Tibial nerve (tissue), 4 donors: ENCODE measurements at regions not wholly inside any gene's neighbourhood (a gene's known extent, or its start where the extent isn't known, plus 50 kb on each side); places are given as distances from the start of the nearest gene placed in this dataset.

Source experiments
- DNase-seq, 2 donors: peaks; one replicate each; pipeline ENCODE4 v3.0.0-alpha.2; 2019; ENCODE audit warnings: low spot score in 2 of 2
- H3K27ac ChIP-seq, 4 donors: fragments of 200-600 bp; sonication (generic) in 3 of 4; one replicate each; pipeline ENCODE4 v1.5.1; 2017 to 2019; ENCODE audit warnings: mild to moderate bottlenecking in 1 of 4
- H3K27me3 ChIP-seq, 2 donors: fragments of 200-600 bp; sonication (generic) in 1 of 2; one replicate each; pipeline versions ENCODE4 v1.5.1 to v1.6.0; 2017 to 2019
- H3K36me3 ChIP-seq, 3 donors: fragments of 200-600 bp; sonication (generic); one replicate each; pipeline ENCODE4 v1.5.1; 2018 to 2019
- H3K4me1 ChIP-seq, 4 donors: fragments of 200-600 bp; sonication (generic) in 3 of 4; one replicate each; pipeline ENCODE4 v1.5.1; 2017 to 2019
- H3K4me3 ChIP-seq, 4 donors: fragments of 200-600 bp; sonication (generic) in 3 of 4; one replicate each; pipeline ENCODE4 v1.5.1; 2017 to 2019; ENCODE audit warnings: mild to moderate bottlenecking in 1 of 4, moderate library complexity in 1 of 4
- H3K9me3 ChIP-seq, 4 donors: fragments of 200-600 bp; sonication (generic) in 3 of 4; one replicate each; pipeline ENCODE4 v1.5.1; 2017 to 2019
- CTCF ChIP-seq, 5 experiments: fragments of 200-600 bp in 3 of 5; fragments of 450-650 bp in 2 of 5; sonication (generic) in 3 of 5; IDR thresholded peaks; one replicate each; pipeline ENCODE4 v1.5.1; 2016 to 2019; ENCODE audit warnings: antibody characterized with exemption in 5 of 5, mild to moderate bottlenecking in 3 of 5, moderate library complexity in 2 of 5
- EP300 ChIP-seq, 2 donors: sonication (generic); formaldehyde crosslinking; IDR thresholded peaks; one replicate each; pipeline ENCODE4 v1.6.1; 2017; ENCODE audit warnings: antibody characterized with exemption in 2 of 2, mild to moderate bottlenecking in 1 of 2
- POLR2A ChIP-seq, 2 donors: fragments of 450-650 bp; IDR thresholded peaks; one replicate each; pipeline ENCODE4 v1.6.1; 2017; ENCODE audit warnings: antibody characterized with exemption in 2 of 2, mild to moderate bottlenecking in 2 of 2, moderate library complexity in 2 of 2
- WGBS, 2 donors: methylation state at CpG; one replicate each; pipeline ENCODE4 v1.1.5; 2018; 5-methylcytosine and 5-hydroxymethylcytosine counted together

GRCh38 chr5:106311230-106311915, 1359.4 kb downstream of the EFNA5 start:
- Histone ChIP-seq H3K27ac (no peak overlapping the region), H3K9me3 (no peaks in the 10 kb centered on the region), H3K27me3 (no peaks in the 10 kb centered on the region), H3K4me1 (peaks cover 0 to 3% (median 0%) of the 10 kb centered on the region in 4 donors), H3K4me3 (no peak overlapping the region), H3K36me3 (no peaks in the 10 kb centered on the region)
- TF ChIP-seq CTCF (IDR thresholded peaks at IDR 0.05) = no peak
- TF ChIP-seq POLR2A (IDR thresholded peaks at IDR 0.05) = no peak
- TF ChIP-seq EP300 (IDR thresholded peaks at IDR 0.05) = no peak
- DNase-seq = peak in 1 of 2 donors; percentile 6
- 30 to 33% methylated on average over 2 of the region's 2 CpGs for WGBS, 2 donors

GRCh38 chr5:106307265-106307664, 1363.5 kb downstream of the EFNA5 start:
- no peaks in the 10 kb centered on the region for H3K36me3 ChIP-seq
- H3K4me1 ChIP-seq = peaks cover 0 to 3% (median 0%) of the 10 kb centered on the region in 4 donors
- no peak for DNase-seq
- 56 to 62% methylated on average over 5 of the region's 5 CpGs for WGBS, 2 donors
- H3K27me3 ChIP-seq = no peaks in the 10 kb centered on the region
- no peak overlapping the region for H3K27ac ChIP-seq
- no peak for TF ChIP-seq CTCF (IDR thresholded peaks at IDR 0.05)
- no peak overlapping the region for H3K4me3 ChIP-seq
- no peaks in the 10 kb centered on the region for H3K9me3 ChIP-seq

GRCh38 chr5:106306313-106307028, 1364.3 kb downstream of the EFNA5 start:
- DNase-seq = no peak
- Histone ChIP-seq H3K9me3 (no peaks in the 10 kb centered on the region), H3K4me3 (no peak overlapping the region), H3K36me3 (no peaks in the 10 kb centered on the region), H3K4me1 (no peaks in the 10 kb centered on the region), H3K27me3 (no peaks in the 10 kb centered on the region), H3K27ac (no peak overlapping the region)
- TF ChIP-seq POLR2A (IDR thresholded peaks at IDR 0.05) = no peak
- TF ChIP-seq EP300 (IDR thresholded peaks at IDR 0.05) = no peak
- no peak for TF ChIP-seq CTCF (IDR thresholded peaks at IDR 0.05)
- WGBS, 2 donors = 77 to 87% methylated on average over 4 of the region's 4 CpGs

- Histone ChIP-seq H3K9me3 (no peaks in the 10 kb centered on the region), H3K4me1 (no peaks in the 10 kb centered on the region), H3K36me3 (no peaks in the 10 kb centered on the region), H3K27ac (no peak overlapping the region), H3K27me3 (no peaks in the 10 kb centered on the region), H3K4me3 (no peak overlapping the region)
- TF ChIP-seq CTCF (IDR thresholded peaks at IDR 0.05) (no peak), POLR2A (IDR thresholded peaks at IDR 0.05) (no peak), EP300 (IDR thresholded peaks at IDR 0.05) (no peak)
- no peak for DNase-seq
- 72 to 73% methylated on average over 2 of the region's 2 CpGs for WGBS, 2 donors
These were observed 1366.8 kb downstream of the EFNA5 start for GRCh38 chr5:106303911-106304310.

- Histone ChIP-seq H3K4me3 (no peak overlapping the region), H3K9me3 (no peaks in the 10 kb centered on the region), H3K36me3 (no peaks in the 10 kb centered on the region), H3K27ac (no peak overlapping the region), H3K4me1 (no peaks in the 10 kb centered on the region), H3K27me3 (no peaks in the 10 kb centered on the region)
- no peak for DNase-seq
- TF ChIP-seq CTCF (IDR thresholded peaks at IDR 0.05) (no peak), EP300 (IDR thresholded peaks at IDR 0.05) (no peak), POLR2A (IDR thresholded peaks at IDR 0.05) (no peak)
- WGBS, 2 donors = 37 to 47% methylated on average over 2 of the region's 2 CpGs
These were observed 1378.1 kb downstream of the EFNA5 start for GRCh38 chr5:106292654-106293053.
